ENCODE measurements at regions not wholly inside any gene's neighbourhood (a gene's known extent, or its start where the extent isn't known, plus 50 kb on each side); places are given as distances from the start of the nearest gene placed in this dataset.

GRCh38 chr22:48340727-48341709 lies 1486.7 kb downstream of the BRD1 start:
- no peak overlapping the region for H3K27ac ChIP-seq (ENCODE audit: low read depth, low read length)
- WGBS, 3 donors: 23 to 32% (median 30%) methylated on average over 28 to 29 of the region's 29 CpGs

DNA sequence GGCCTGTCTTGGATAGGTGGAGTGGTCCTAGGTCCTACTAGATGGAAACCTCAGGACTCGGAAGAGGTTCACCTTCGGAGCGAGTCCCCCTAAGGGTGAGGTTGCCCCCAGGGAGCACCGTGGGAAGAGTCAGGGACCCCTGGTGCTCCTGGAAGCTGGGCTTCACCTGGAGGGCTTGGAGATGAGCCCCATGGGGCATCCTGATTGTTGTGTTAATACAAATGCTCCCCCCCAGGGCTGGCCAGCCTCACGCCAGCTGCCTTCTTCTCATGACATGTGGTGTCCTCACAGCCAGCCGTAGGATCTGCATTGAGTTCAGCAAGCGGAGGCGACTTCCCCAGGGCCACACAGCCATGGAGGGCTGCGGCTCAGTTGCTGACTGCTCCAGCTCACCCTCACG lies 1487.5 kb downstream of the BRD1 start:
- WGBS, 3 donors: 67 to 81% (median 80%) methylated on average over 10 of the region's 10 CpGs
- H3K27ac ChIP-seq (ENCODE audit: low read depth, low read length): no peak overlapping the region

GRCh38 chr22:48338793-48339705 lies 1488.6 kb downstream of the BRD1 start:
- WGBS, 3 donors: 51 to 72% (median 70%) methylated on average over 20 of the region's 20 CpGs
- H3K27ac ChIP-seq (ENCODE audit: low read depth, low read length): no peak overlapping the region

- 68 to 85% (median 78%) methylated on average over 17 of the region's 17 CpGs for WGBS, 3 donors
- no peak overlapping the region for H3K27ac ChIP-seq (ENCODE audit: low read depth, low read length)
Measured at GRCh38 chr22:48337957-48338792, 1489.5 kb downstream of the BRD1 start.

- H3K27ac ChIP-seq (ENCODE audit: low read depth, low read length): no peak overlapping the region
- WGBS, 3 donors: 77 to 83% (median 80%) methylated on average over 7 of the region's 7 CpGs
Measured at GRCh38 chr22:48336339-48337060, 1491.2 kb downstream of the BRD1 start.

- H3K27ac ChIP-seq (ENCODE audit: low read depth, low read length): no peak overlapping the region
- 55 to 75% (median 75%) methylated on average over 8 of the region's 8 CpGs for WGBS, 3 donors
Measured at GRCh38 chr22:48335442-48336139, 1492.1 kb downstream of the BRD1 start.

DNA sequence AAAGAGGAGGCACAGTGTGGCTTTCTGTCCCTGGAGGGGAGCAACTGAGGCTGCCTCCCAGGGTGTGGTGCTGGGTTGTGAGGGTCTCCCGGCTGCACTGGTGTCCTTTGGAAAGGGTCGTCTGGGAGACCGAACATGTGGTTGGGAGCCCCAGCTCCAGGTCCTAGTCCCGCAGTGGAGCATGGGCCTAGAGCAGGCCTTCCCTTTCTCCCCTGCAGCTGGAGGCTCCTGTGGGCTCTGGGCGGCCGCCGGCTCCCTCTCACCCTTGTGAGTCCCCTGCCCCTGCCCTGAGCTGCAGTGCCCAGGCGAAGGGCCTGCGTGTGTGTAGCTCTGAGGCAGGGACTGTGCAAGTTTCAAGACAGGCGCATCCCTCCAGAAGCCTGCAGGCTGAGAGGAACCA lies 1492.7 kb downstream of the BRD1 start:
- WGBS, 3 donors: 68 to 87% (median 83%) methylated on average over 10 of the region's 10 CpGs
- no peak overlapping the region for H3K27ac ChIP-seq (ENCODE audit: low read depth, low read length)

GRCh38 chr22:48333816-48334735 lies 1493.6 kb downstream of the BRD1 start:
- 84 to 91% (median 89%) methylated on average over 40 of the region's 40 CpGs for WGBS, 3 donors
- H3K27ac ChIP-seq (ENCODE audit: low read depth, low read length): no peak overlapping the region

- WGBS, 3 donors: 83 to 92% (median 89%) methylated on average over 19 to 20 of the region's 20 CpGs
- H3K27ac ChIP-seq (ENCODE audit: low read depth, low read length): no peak overlapping the region
Measured at GRCh38 chr22:48333323-48333763, 1494.3 kb downstream of the BRD1 start.

DNA sequence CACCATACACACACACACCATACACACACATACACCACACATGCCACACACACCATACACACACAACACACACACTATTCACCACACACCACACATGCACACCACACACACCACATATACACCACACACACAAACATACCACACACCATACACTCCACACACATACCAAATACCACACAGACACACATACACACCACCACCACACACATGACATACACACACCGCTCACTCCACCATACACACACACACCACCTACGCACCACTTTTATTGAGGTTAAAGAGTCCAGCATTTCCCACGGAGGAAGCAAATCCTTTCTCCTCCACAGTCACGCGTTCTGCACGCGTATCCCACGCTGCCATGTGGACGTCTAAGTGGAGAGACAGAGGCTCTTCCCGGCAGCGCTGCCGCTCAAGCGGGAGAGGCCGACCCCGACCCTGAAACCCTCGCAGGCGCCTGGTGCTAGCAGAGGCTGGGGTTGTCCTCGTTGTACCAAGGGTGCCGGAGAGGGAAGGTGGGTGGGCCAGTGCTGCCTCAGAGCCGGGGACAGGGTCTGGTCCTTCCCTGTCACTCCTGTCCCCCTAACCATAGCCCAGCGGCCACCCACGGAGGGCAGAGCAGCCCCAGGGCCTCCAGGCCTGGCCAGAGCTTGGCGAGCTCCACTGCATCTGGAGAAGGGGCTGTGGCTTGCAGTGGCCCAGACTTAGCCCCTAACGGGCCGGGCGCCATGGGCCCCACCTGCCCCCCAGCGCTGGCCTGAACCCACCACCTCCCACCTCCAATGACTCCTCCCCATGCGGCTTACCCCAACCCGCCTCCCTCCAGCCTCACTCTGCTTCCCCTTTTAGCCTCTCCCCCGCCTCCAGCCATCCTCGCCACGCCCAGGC lies 1495.0 kb downstream of the BRD1 start:
- WGBS, 3 donors: 77 to 88% (median 82%) methylated on average over 32 of the region's 32 CpGs
- no peak overlapping the region for H3K27ac ChIP-seq (ENCODE audit: low read depth, low read length)

GRCh38 chr22:48331691-48332220 lies 1495.9 kb downstream of the BRD1 start:
- 75 to 84% (median 80%) methylated on average over 11 to 12 of the region's 12 CpGs for whole genome bisulfite sequencing, 3 donors

DNA sequence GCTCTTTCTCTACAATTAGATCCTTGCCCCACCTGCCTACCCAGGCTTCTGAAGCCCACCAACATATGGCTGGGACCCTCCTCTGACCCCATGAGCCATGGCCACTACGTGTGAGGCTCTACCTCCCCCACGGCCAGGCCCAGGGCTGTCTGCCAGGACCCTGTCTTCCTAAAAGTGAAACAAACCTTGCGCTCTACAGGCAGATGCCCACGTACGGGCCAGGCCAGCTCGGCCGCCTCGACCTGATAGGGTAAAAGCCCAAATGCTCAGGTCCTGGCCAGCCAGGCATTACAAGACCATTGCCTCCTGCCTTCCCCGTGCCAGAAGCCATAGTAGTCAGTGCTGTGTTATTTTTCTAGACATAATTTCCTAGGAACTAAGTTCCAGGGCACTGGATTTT lies 1496.4 kb downstream of the BRD1 start:
- no peak overlapping the region for H3K27ac ChIP-seq (ENCODE audit: low read depth, low read length)
- 73 to 79% (median 78%) methylated on average over 9 of the region's 9 CpGs for WGBS, 3 donors

More at GRCh38 chr22:48331691-48332220, 1495.9 kb downstream of the BRD1 start:
- H3K27ac ChIP-seq (ENCODE audit: low read depth, low read length): no peak overlapping the region

- no peak overlapping the region for H3K27ac ChIP-seq (ENCODE audit: low read depth, low read length)
- WGBS, 3 donors: 74 to 89% (median 82%) methylated on average over 11 of the region's 11 CpGs
Measured at GRCh38 chr22:48327721-48328120, 1500.0 kb downstream of the BRD1 start.

GRCh38 chr22:48323746-48324145 lies 1503.9 kb downstream of the BRD1 start:
- 85 to 94% (median 91%) methylated on average over 7 of the region's 7 CpGs for WGBS, 3 donors
- H3K27ac ChIP-seq (ENCODE audit: low read depth, low read length): no peak overlapping the region

GRCh38 chr22:48322907-48323306 lies 1504.8 kb downstream of the BRD1 start:
- WGBS, 3 donors: 90 to 94% (median 92%) methylated on average over 2 of the region's 2 CpGs
- H3K27ac ChIP-seq (ENCODE audit: low read depth, low read length): no peak overlapping the region
